ENCODE measurements at regions not wholly inside any gene's neighbourhood (a gene's known extent, or its start where the extent isn't known, plus 50 kb on each side); places are given as distances from the start of the nearest gene placed in this dataset.

DNA sequence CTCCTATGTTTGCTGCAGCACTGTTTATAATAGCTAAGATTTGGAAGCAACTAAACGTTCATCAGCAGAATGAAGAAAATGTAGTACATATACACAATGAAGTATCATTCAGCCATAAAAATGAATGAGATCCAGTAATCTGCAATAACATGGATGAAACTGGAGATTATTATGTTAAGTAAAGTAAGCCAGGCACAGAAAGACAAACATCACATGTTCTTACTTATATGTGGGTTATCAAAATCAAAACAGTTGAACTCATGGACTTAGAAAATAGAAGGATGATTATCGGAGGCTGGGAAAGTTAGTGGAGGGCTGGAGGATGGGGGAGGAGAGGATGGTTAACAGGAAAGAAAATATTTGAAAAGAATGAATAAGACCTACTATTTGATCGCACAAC is 1017.6 kb downstream of the KCNT2 start:
- TF ChIP-seq, protein P1, sequence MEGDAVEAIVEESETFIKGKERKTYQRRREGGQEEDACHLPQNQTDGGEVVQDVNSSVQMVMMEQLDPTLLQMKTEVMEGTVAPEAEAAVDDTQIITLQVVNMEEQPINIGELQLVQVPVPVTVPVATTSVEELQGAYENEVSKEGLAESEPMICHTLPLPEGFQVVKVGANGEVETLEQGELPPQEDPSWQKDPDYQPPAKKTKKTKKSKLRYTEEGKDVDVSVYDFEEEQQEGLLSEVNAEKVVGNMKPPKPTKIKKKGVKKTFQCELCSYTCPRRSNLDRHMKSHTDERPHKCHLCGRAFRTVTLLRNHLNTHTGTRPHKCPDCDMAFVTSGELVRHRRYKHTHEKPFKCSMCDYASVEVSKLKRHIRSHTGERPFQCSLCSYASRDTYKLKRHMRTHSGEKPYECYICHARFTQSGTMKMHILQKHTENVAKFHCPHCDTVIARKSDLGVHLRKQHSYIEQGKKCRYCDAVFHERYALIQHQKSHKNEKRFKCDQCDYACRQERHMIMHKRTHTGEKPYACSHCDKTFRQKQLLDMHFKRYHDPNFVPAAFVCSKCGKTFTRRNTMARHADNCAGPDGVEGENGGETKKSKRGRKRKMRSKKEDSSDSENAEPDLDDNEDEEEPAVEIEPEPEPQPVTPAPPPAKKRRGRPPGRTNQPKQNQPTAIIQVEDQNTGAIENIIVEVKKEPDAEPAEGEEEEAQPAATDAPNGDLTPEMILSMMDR (IDR thresholded peaks at IDR 0.05) = no peak
- TF ChIP-seq POLR2A (IDR thresholded peaks at IDR 0.05) = no peak
- no peak for TF ChIP-seq EP300 (IDR thresholded peaks at IDR 0.05)
